ENCODE measurements at regions not wholly inside any gene's neighbourhood (a gene's known extent, or its start where the extent isn't known, plus 50 kb on each side); places are given as distances from the start of the nearest gene placed in this dataset.

GRCh38 chr20:41774291-41774690 lies 156.1 kb upstream of the CHD6 start:
- TF ChIP-seq CTCF (IDR thresholded peaks at IDR 0.05; ENCODE audit: low read length): no peak
- no peak for TF ChIP-seq EZH2 (IDR thresholded peaks at IDR 0.05; ENCODE audit: borderline replicate concordance, low read length)
